IMR-90 (cell line): ENCODE measurements at regions not wholly inside any gene's neighbourhood (a gene's known extent, or its start where the extent isn't known, plus 50 kb on each side); places are given as distances from the start of the nearest gene placed in this dataset.

Source experiments
- ATAC-seq: fragments of 200-7000 bp; cut with Tn5 transposase; 2 replicates; pipeline ENCODE4 v1.9.1; 2020; ENCODE audit warnings: low read depth, mild to moderate bottlenecking, moderate library complexity
- BruUV-seq: library from RNA; stranded (reverse); fragments of 400-500 nt; replicated peaks from 2 replicates; lab custom pipeline; 2021; lab: Mats Ljungman, UMichigan
- CTCF ChIA-PET: fragments of 300-600 bp; formaldehyde crosslinking; extraction: SDS; loops from one replicate; lab custom pipeline; 2021; ENCODE audit warnings: antibody characterized with exemption; lab: Yijun Ruan, JAX
- POLR2A ChIA-PET: fragments of 300-600 bp; sonication (Branson Sonifier 250); formaldehyde crosslinking; loops from one replicate; lab custom pipeline; 2022; ENCODE audit warnings: antibody characterized with exemption; ENCODE audit not compliant: unreplicated experiment; lab: Charles Lee
- DNase-seq: peaks from one replicate; pipeline ENCODE4 v3.0.0; 2013
- H2AFZ ChIP-seq: replicated peaks from 2 replicates; pipeline ENCODE3; 2013; ENCODE audit warnings: low read length, mild to moderate bottlenecking; ENCODE audit not compliant: poor library complexity
- H2AK5ac ChIP-seq: 2 replicates; pipeline ENCODE4 v1.6.1; 2013; ENCODE audit warnings: low read depth, low read length, inconsistent platforms
- H2AK9ac ChIP-seq: replicated peaks from 2 replicates; pipeline ENCODE3; 2013; ENCODE audit warnings: mild to moderate bottlenecking, low read depth, low read length, moderate library complexity; ENCODE audit not compliant: poor library complexity
- H2BK120ac ChIP-seq: 2 replicates; pipeline ENCODE4 v1.6.1; 2013; ENCODE audit warnings: low read depth, low read length, inconsistent platforms
- H2BK15ac ChIP-seq: 3 replicates; pipeline ENCODE4 v1.6.1; 2013; ENCODE audit warnings: low read depth, low read length, inconsistent platforms
- H2BK20ac ChIP-seq: 2 replicates; pipeline ENCODE4 v1.6.1; 2013; ENCODE audit warnings: low read depth, mild to moderate bottlenecking, inconsistent platforms, low read length, moderate library complexity
- H2BK5ac ChIP-seq: 2 replicates; pipeline ENCODE4 v1.6.1; 2013; ENCODE audit warnings: mild to moderate bottlenecking, low read depth, low read length, inconsistent platforms; ENCODE audit not compliant: poor library complexity, severe bottlenecking
- H3K14ac ChIP-seq: replicated peaks from 2 replicates; pipeline ENCODE4 v1.6.1; 2013; ENCODE audit warnings: low read depth, low read length, inconsistent platforms
- H3K18ac ChIP-seq: 2 replicates; pipeline ENCODE4 v1.6.1; 2013; ENCODE audit warnings: low read depth, low read length, control low read depth
- H3K23ac ChIP-seq: 2 replicates; pipeline ENCODE4 v1.6.1; 2013; ENCODE audit warnings: low read depth, low read length, inconsistent platforms
- H3K27ac ChIP-seq: 2 replicates; pipeline ENCODE4 v1.5.1; 2013; ENCODE audit warnings: mild to moderate bottlenecking, control low read depth, low read length; ENCODE audit not compliant: insufficient read depth
- H3K27me3 ChIP-seq: 2 replicates; pipeline ENCODE4 v1.6.1; 2013; ENCODE audit warnings: low read length; ENCODE audit not compliant: control insufficient read depth, insufficient read depth
- H3K36me3 ChIP-seq: 2 replicates; pipeline ENCODE4 v1.6.1; 2013; ENCODE audit warnings: low read length, mixed read lengths; ENCODE audit not compliant: control insufficient read depth, insufficient read depth
- H3K4ac ChIP-seq: 2 replicates; pipeline ENCODE4 v1.6.1; 2013; ENCODE audit warnings: low read depth, low read length, inconsistent platforms
- H3K4me1 ChIP-seq: 2 replicates; pipeline ENCODE4 v1.6.1; 2013; ENCODE audit warnings: low read length, mixed read lengths; ENCODE audit not compliant: control insufficient read depth, insufficient read depth
- H3K4me2 ChIP-seq: 2 replicates; pipeline ENCODE4 v1.6.1; 2013; ENCODE audit warnings: low read depth, mild to moderate bottlenecking, control low read depth, low read length, moderate library complexity
- H3K4me3 ChIP-seq: 2 replicates; pipeline ENCODE4 v1.5.1; 2013; ENCODE audit warnings: low read depth, mild to moderate bottlenecking, control low read depth, low read length, moderate library complexity; ENCODE audit not compliant: insufficient read depth
- H3K56ac ChIP-seq: 2 replicates; pipeline ENCODE4 v1.6.1; 2013; ENCODE audit warnings: low read length, inconsistent platforms; ENCODE audit not compliant: insufficient read depth; ENCODE audit errors: extremely low read depth
- H3K79me1 ChIP-seq, 2 experiments: 2 replicates each; pipeline ENCODE4 v1.6.1; 2013; ENCODE audit warnings: low read length in 2 of 2, inconsistent platforms in 1 of 2, low read depth in 1 of 2
- H3K9ac ChIP-seq: 2 replicates; pipeline ENCODE4 v1.6.1; 2013; ENCODE audit warnings: low read depth, low read length, control low read depth
- H3K9me1 ChIP-seq: 2 replicates; pipeline ENCODE4 v1.6.1; 2013; ENCODE audit warnings: low read length, inconsistent platforms; ENCODE audit not compliant: insufficient read depth
- H3K9me3 ChIP-seq: 2 replicates; pipeline ENCODE4 v1.6.1; 2013; ENCODE audit warnings: low read length; ENCODE audit not compliant: control insufficient read depth, insufficient read depth
- H4K20me1 ChIP-seq: 2 replicates; pipeline ENCODE4 v1.6.1; 2013; ENCODE audit warnings: low read length, inconsistent platforms; ENCODE audit not compliant: insufficient read depth
- H4K5ac ChIP-seq: 2 replicates; pipeline ENCODE4 v1.6.1; 2013; ENCODE audit warnings: mild to moderate bottlenecking, low read depth, low read length, control low read depth
- H4K8ac ChIP-seq, 2 experiments: 2 replicates each; pipeline ENCODE4 v1.6.1; 2013; ENCODE audit warnings: low read depth in 2 of 2, low read length in 2 of 2, control low read depth in 1 of 2, inconsistent platforms in 1 of 2
- H4K91ac ChIP-seq: 2 replicates; pipeline ENCODE4 v1.6.1; 2013; ENCODE audit warnings: low read depth, low read length, inconsistent platforms; ENCODE audit not compliant: insufficient read depth
- BHLHE40 ChIP-seq: fragments of 150-350 bp; IDR thresholded peaks from 2 replicates; pipeline ENCODE4 v1.6.1; 2016; ENCODE audit warnings: mild to moderate bottlenecking, low read depth, low read length
- CHD1 ChIP-seq: IDR thresholded peaks from 2 replicates; pipeline ENCODE4 v1.6.1; 2012; ENCODE audit warnings: low read depth, low read length, improper control_type of control experiment
- CTCF ChIP-seq: conservative IDR thresholded peaks from 2 replicates; pipeline ENCODE4 v1.5.1; 2012; ENCODE audit warnings: mild to moderate bottlenecking, low read depth, low read length, improper control_type of control experiment
- ELK1 ChIP-seq: fragments of 150-350 bp; IDR thresholded peaks from 2 replicates; pipeline ENCODE4 v1.6.1; 2016; ENCODE audit warnings: low read depth, mild to moderate bottlenecking, low read length, moderate library complexity, borderline replicate concordance
- FOS ChIP-seq: fragments of 150-350 bp; IDR thresholded peaks from 2 replicates; pipeline ENCODE4 v1.6.1; 2016; ENCODE audit warnings: low read depth, low read length
- MXI1 ChIP-seq: IDR thresholded peaks from 2 replicates; pipeline ENCODE4 v1.6.1; 2012; ENCODE audit warnings: low read depth, mild to moderate bottlenecking, low read length, moderate library complexity, borderline replicate concordance
- POLR2A ChIP-seq: IDR thresholded peaks from 2 replicates; pipeline ENCODE4 v1.6.1; 2012; ENCODE audit warnings: mild to moderate bottlenecking, low read depth, low read length
- RAD21 ChIP-seq: IDR thresholded peaks from 2 replicates; pipeline ENCODE4 v1.6.1; 2012; ENCODE audit warnings: low read length, improper control_type of control experiment
- dilution Hi-C: fragments of 300-500 bp; cut with HindIII; formaldehyde crosslinking; loops from one replicate; pipeline ENCODE4 v1.14.3; 2018; ENCODE audit warnings: low sequenced_read_pairs; ENCODE audit not compliant: unreplicated experiment
- in situ Hi-C: fragments of 300-500 bp; cut with MboI; formaldehyde crosslinking; loops from 3 replicates; pipeline ENCODE4 v1.14.3; 2019; ENCODE audit warnings: low sequenced_read_pairs, inconsistent platforms, mixed read lengths
- intact Hi-C: fragments of 100-400 bp; cut with micrococcal nuclease; formaldehyde crosslinking; loops from 2 replicates; pipeline ENCODE4 v1.10.0; 2022

- Histone ChIP-seq H4K8ac (no peak overlapping the region), H3K14ac (no peak overlapping the region), H4K91ac (no peak overlapping the region), H3K27ac (no peak overlapping the region), H2BK15ac (no peak overlapping the region), H3K4me2 (no peak overlapping the region), H2AK9ac (no peak overlapping the region), H4K20me1 (no peaks in the 10 kb centered on the region), H3K9ac (no peak overlapping the region), H3K4me1 (peaks cover under 1% of the 10 kb centered on the region), H3K4me3 (no peak overlapping the region), H3K56ac (no peak overlapping the region), H3K23ac (no peak overlapping the region), H3K9me3 (peaks cover 10% of the 10 kb centered on the region; the same call in 1 of the 2 replicates), H2AK5ac (no peak overlapping the region), H2BK120ac (no peak overlapping the region), H2BK20ac (no peak overlapping the region), H2AFZ (no peak overlapping the region), H3K79me1 (no peaks in the 10 kb centered on the region), H4K5ac (no peak overlapping the region), H3K36me3 (no peaks in the 10 kb centered on the region), H3K4ac (no peak overlapping the region), H3K18ac (no peak overlapping the region), H2BK5ac (no peak overlapping the region), H3K27me3 (no peaks in the 10 kb centered on the region), H3K9me1 (0 out of 2 replicates have a peak, but pooled peaks cover under 1% of the 10 kb centered on the region)
- POLR2A ChIA-PET: no interaction called here
- TF ChIP-seq ELK1 (no peak), BHLHE40 (no peak), MXI1 (no peak), POLR2A (no peak), CTCF (no peak), CHD1 (no peak), FOS (no peak), RAD21 (no peak)
- intact Hi-C loops: no loop called here
- ATAC-seq (no peak), DNase-seq (no peak)
- BruUV-seq: no TSS peak
- dilution Hi-C loops: no loop called here
- in situ Hi-C loops: no loop called here
- CTCF ChIA-PET: no interaction called here
Observed at GRCh38 chr5:56420323-56420722, 187.2 kb upstream of the ANKRD55 start.
